ENCODE measurements at regions not wholly inside any gene's neighbourhood (a gene's known extent, or its start where the extent isn't known, plus 50 kb on each side); places are given as distances from the start of the nearest gene placed in this dataset.

- TF ChIP-seq CTCF (IDR thresholded peaks at IDR 0.05) (no peak), EZH2 (IDR thresholded peaks at IDR 0.05) (no peak)
Measured at GRCh38 chr3:127133971-127134370, 59.0 kb upstream of the PRR23E start.
